ENCODE measurements at regions not wholly inside any gene's neighbourhood (a gene's known extent, or its start where the extent isn't known, plus 50 kb on each side); places are given as distances from the start of the nearest gene placed in this dataset.

GRCh38 chr11:32161293-32161692, 70.4 kb downstream of the RCN1 start:
- no peak for DNase-seq (ENCODE audit: low read depth in 2 of 2)

DNA sequence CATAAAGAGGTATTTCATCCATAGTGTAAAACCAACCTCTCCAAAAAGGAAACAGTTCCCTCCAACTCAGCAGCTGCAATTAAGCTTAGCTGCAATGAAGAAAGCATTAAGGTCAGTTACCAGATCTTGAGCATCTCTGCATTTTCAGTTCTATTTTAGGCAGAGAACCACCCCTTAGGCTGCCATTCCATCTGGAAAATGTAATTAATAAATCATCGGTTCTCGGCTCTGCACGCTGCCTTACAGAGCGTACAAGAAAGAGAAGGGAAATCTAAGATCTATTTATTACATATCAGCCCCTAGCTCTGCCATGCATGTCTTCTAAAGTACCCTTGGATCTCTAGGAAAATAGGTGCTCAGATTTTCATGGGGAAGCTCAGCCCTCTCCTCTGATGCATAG, 71.5 kb downstream of the RCN1 start:
- DNase-seq (ENCODE audit: low read depth in 2 of 2) = no peak

DNA sequence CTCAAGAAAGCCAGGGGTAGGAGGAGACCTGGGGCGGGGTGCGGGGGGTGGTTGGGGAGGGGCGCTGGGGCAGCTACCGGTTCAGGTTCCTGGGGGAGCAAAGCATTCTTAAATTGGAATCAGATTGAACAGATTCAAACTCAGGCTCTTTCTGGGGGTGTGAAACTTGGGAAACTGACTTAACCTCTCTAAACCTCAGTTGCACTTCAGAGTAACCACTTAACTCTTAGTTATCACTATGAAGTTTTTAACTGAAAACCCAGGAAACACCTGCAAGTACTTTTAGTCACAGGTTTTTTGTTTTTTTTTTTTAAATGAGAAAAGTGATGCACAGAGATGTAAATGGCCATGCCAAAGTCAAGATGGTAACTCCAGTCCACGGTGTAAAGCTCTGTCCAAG, 72.0 kb downstream of the RCN1 start:
- DNase-seq (ENCODE audit: low read depth in 2 of 2) = no peak

GRCh38 chr11:32163557-32163956, 72.7 kb downstream of the RCN1 start:
- DNase-seq (ENCODE audit: low read depth in 2 of 2) = no peak

DNA sequence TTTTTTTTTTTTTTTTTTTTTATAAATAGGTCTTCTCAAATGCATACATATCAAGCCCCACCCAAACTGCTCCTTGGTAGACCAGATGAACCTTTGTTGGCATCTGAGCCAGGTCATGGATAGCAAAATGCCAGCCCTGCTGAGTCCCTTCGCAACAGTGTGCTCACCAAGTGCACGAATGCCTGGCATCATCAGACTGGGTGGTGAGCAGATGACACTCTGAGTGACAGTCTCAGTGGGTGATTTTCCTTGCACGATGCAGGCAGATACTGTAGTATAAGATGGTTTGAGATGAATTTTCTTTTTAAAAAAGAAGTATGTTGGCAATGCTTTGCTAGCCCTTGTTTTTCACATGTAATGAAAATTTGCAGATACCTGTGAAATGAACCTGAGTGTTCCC, 74.0 kb downstream of the RCN1 start:
- DNase-seq (ENCODE audit: low read depth in 2 of 2) = no peak

DNA sequence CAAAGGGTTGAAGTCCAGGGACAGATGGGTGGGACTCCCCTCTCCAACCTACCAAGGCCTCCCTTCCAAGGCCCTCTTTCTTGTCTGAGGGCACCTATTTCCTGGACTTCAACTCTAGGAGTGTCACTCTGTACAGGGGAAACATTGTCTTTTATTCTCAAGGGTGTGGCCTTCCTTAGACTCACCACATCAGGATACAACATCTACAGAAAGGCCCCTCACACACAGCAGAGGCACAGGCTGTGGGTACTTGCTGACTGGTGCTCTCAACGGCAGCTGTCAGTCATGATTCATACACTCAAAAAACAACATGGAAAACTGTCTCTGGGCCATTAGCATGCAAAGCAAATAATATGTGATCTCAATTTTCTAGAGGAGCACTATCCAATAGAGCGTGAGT, 78.0 kb downstream of the RCN1 start:
- no peak for DNase-seq (ENCODE audit: low read depth in 2 of 2)

DNA sequence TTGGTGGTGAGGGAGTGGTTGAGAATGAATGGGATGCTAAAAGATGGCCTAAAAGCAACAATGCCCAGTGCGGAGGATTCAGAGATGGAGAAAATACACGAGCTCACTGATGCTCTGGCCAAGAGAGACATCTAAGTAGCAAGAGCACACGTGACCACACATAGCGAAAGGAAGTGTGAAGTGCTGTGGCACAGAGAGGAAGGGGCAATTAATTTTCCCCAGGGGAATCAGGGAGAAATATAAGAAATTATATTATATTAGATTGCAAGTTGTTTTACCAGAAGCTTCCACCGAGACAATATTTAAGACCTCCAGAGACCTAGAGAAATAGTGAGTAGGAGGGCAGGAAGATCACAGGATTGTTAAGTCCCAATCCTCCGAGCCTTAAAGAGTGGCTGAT, 80.6 kb downstream of the RCN1 start:
- DNase-seq (ENCODE audit: low read depth in 2 of 2) = no peak

DNA sequence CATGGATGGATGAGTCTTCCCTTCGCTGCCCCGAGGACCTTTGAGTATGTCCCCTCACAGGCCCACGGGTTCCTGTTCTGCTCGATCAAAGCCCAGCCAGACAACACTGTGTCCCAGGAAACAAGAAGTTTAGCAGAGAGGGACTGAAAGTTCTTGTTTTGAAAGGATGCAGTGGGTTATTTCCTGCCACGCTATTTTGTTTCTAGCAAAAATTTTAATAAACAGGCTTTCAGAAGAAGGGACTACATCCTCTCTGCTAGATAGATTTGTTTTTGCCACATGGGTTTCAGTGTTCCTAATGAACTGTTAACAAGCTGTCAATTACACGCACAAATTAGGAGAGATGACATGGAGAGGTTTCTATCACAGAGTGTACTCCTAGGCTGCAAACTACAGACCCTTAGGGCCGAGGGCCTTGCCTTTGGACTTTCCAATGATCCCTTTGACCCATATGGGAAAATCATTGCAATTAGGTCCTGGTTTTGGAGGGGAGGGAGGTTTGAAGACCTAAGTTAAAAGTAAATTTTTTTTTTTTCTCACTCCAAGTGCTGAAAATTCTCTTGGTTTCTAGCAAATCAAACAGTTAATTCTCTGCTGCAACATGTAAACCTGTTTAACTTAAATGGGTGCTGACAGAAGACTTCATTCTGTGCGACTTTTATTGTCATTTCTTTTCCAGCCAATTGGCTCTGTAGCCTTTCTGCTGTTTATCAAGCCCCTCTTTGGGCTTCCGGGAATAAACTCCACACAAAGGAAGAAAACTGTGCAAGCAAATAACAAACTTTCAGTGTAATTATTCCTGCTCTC, 81.4 kb downstream of the RCN1 start:
- no peak for DNase-seq (ENCODE audit: low read depth in 2 of 2)

- no peak for DNase-seq (ENCODE audit: low read depth in 2 of 2)
Measured at GRCh38 chr11:32172848-32173834, 82.3 kb downstream of the RCN1 start.

- DNase-seq (ENCODE audit: low read depth in 2 of 2) = no peak
Measured at GRCh38 chr11:32173977-32174376, 83.1 kb downstream of the RCN1 start.

- peak; percentile 49 to 64 for DNase-seq (ENCODE audit: low read depth in 2 of 2)
Measured at GRCh38 chr11:32176223-32176934, 85.5 kb downstream of the RCN1 start.

DNA sequence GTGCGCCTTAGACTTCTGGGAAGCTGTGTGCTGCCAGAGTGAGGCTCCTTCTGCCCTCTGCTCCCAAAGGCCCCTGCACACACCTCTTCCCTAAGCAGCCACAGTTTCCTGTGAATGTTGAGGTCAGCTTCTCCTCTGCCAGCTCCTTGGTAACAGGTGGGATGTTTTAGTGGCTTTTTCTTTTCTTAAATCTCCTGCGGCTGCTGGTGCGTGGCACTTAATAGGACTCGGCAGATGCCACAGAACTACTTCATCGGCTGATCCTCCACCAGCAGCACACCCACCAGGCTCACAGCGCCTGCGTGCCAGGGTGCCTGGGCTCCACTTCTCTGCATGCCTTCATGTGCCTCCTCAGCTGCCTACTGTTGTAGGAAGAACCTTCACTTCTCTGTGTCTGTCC, 87.8 kb downstream of the RCN1 start:
- DNase-seq (ENCODE audit: low read depth in 2 of 2) = no peak

DNA sequence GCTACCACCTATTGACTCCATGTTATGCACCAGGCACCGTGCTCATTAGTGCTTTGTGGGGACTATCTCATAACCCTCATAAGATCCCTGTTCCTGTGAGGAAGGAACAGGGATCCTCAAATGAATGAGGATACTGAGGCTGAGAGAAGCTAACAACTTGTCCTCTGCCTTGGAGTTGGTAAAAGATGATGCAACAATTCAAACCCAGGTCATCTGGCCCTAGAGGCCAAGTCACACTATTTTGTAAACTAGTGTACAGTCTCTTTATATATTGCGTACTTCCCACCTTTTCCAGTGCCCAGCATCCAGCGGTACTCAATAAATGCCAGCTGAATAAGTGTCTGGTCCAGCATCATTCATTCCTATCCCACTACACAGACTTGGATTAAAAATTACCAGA, 92.6 kb downstream of the RCN1 start:
- DNase-seq (ENCODE audit: low read depth in 2 of 2) = no peak

- DNase-seq (ENCODE audit: low read depth in 2 of 2) = no peak
Measured at GRCh38 chr11:32184041-32184722, 93.3 kb downstream of the RCN1 start.

DNA sequence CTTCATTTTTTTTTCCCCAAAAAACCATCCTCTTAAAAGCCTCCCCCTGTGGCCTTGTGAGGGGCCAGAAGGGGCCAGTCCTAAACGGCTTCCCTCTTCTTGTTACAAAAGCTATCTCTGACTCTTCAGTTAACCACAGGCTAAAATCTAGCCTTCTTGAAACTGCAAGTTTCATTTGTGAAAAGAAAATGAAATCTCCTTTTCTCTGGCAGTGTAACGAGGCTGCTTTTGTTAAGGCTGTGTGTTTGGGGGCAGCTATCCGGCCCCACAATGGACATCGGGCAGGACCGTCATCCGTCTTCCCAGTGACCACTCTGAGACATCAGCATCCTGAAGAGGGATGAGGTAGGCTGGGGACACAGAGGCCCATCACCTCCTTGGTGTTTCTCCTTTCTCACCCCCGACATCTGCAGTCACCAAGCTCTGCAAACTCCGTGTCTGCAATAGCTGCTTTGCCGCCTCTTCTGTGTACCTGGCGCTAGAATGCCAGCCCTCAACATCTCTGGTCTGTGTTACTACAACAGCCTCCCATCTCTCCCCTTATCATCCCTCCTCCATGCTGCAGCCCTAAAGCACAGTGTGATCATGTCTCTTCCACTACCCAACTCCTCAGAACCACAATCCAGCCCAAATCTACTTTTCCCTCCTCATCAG, 94.0 kb downstream of the RCN1 start:
- DNase-seq (ENCODE audit: low read depth in 2 of 2) = no peak

GRCh38 chr11:32186118-32186517, 95.2 kb downstream of the RCN1 start:
- DNase-seq (ENCODE audit: low read depth in 2 of 2) = no peak

- no peak for DNase-seq (ENCODE audit: low read depth in 2 of 2)
Measured at GRCh38 chr11:32187111-32187510, 96.2 kb downstream of the RCN1 start.

- DNase-seq (ENCODE audit: low read depth in 2 of 2) = no peak
Measured at GRCh38 chr11:32188785-32189184, 97.9 kb downstream of the RCN1 start.

DNA sequence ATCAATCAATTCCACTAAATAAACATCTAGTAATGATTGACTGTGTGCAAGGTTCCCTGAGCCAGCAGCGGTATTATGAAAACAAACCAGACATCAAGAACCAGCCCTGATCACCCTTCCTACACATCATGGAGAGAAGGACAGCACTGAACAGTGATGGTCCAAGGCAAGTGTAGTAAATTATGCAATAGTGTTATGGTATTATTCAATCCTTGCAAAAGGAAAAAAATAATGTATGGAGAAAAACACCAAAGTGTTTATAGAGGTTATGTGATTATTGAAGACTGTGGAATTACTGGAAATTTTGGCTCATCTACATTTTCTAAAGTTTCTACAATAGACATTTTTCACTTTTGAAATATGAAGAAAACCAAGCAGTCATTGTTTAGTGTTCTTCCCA, 105.3 kb downstream of the RCN1 start:
- no peak for DNase-seq (ENCODE audit: low read depth in 2 of 2)

- DNase-seq (ENCODE audit: low read depth in 2 of 2) = no peak
Measured at GRCh38 chr11:32198053-32198452, 107.2 kb downstream of the RCN1 start.
